Activated T-helper 1 cell treated with anti-CD3 and anti-CD28 coated beads, Interleukin-12 subunit alpha, Interleukin-12 subunit beta, Interleukin-2, Interleukin-4 antibody, amounts not matched to agents 30 ng/mL and 10 ng/mL and 1 ng/mL, durations not matched to agents 14 hours and 24 hours and 36 hours (primary cell): ENCODE measurements at regions not wholly inside any gene's neighbourhood (a gene's known extent, or its start where the extent isn't known, plus 50 kb on each side); places are given as distances from the start of the nearest gene placed in this dataset.

Experiments
- DNase-seq: peaks from one replicate; pipeline ENCODE4 v3.0.0; 2021; ENCODE audit warnings: low spot score
- H3K27ac Mint-ChIP-seq: one replicate; pipeline ENCODE4 v1.8.0; 2021; ENCODE audit warnings: mild to moderate bottlenecking, mixed read lengths
- H3K27me3 Mint-ChIP-seq: one replicate; pipeline ENCODE4 v1.8.0; 2022; ENCODE audit warnings: mild to moderate bottlenecking, moderate library complexity, mixed read lengths; ENCODE audit not compliant: insufficient read depth
- H3K36me3 Mint-ChIP-seq: one replicate; pipeline ENCODE4 v1.8.0; 2021; ENCODE audit warnings: low read depth, mixed read lengths
- H3K4me1 Mint-ChIP-seq: one replicate; pipeline ENCODE4 v1.8.0; 2021; ENCODE audit warnings: low read depth, mixed read lengths
- H3K4me3 Mint-ChIP-seq: one replicate; pipeline ENCODE4 v1.8.0; 2021; ENCODE audit warnings: mild to moderate bottlenecking, moderate library complexity, mixed read lengths
- H3K9me3 Mint-ChIP-seq: one replicate; pipeline ENCODE4 v1.8.0; 2021; ENCODE audit warnings: mixed read lengths
- intact Hi-C: fragments of 100-400 bp; cut with micrococcal nuclease; formaldehyde crosslinking; loops from one replicate; pipeline ENCODE4 v1.15.1; 2024

- intact Hi-C loops = no loop called here
- no peaks in the 10 kb centered on the region for H3K9me3 Mint-ChIP-seq
These were observed 2084.5 kb downstream of the MRPL39 start for GRCh38 chr21:23522751-23523150.

GRCh38 chr21:23507501-23507900, 2099.8 kb downstream of the MRPL39 start:
- Mint-ChIP-seq H3K27me3 (no peaks in the 10 kb centered on the region), H3K27ac (no peak overlapping the region), H3K4me1 (no peaks in the 10 kb centered on the region), H3K9me3 (no peaks in the 10 kb centered on the region), H3K4me3 (no peak overlapping the region), H3K36me3 (no peaks in the 10 kb centered on the region)
- intact Hi-C loops = no loop called here
- no peak for DNase-seq

More at GRCh38 chr21:23522751-23523150, 2084.5 kb downstream of the MRPL39 start:
- Mint-ChIP-seq H3K27me3 (no peaks in the 10 kb centered on the region), H3K4me1 (no peaks in the 10 kb centered on the region), H3K36me3 (no peaks in the 10 kb centered on the region), H3K27ac (no peak overlapping the region), H3K4me3 (no peak overlapping the region)
- no peak for DNase-seq

- no peaks in the 10 kb centered on the region for H3K9me3 Mint-ChIP-seq
- no peak overlapping the region for H3K27ac Mint-ChIP-seq
- no peaks in the 10 kb centered on the region for H3K36me3 Mint-ChIP-seq
- intact Hi-C loops = no loop called here
- no peaks in the 10 kb centered on the region for H3K27me3 Mint-ChIP-seq
- no peaks in the 10 kb centered on the region for H3K4me1 Mint-ChIP-seq
- DNase-seq = no peak
- H3K4me3 Mint-ChIP-seq = no peak overlapping the region
These were observed 2110.6 kb downstream of the MRPL39 start for GRCh38 chr21:23496729-23497128.

GRCh38 chr21:23488245-23488644, 2119.0 kb downstream of the MRPL39 start:
- Mint-ChIP-seq H3K4me1 (no peaks in the 10 kb centered on the region), H3K27me3 (no peaks in the 10 kb centered on the region), H3K4me3 (no peak overlapping the region), H3K36me3 (no peaks in the 10 kb centered on the region), H3K9me3 (no peaks in the 10 kb centered on the region), H3K27ac (no peak overlapping the region)
- DNase-seq = no peak
- intact Hi-C loops = no loop called here

- Mint-ChIP-seq H3K36me3 (no peaks in the 10 kb centered on the region), H3K4me3 (no peak overlapping the region), H3K27ac (no peak overlapping the region), H3K4me1 (no peaks in the 10 kb centered on the region), H3K9me3 (no peaks in the 10 kb centered on the region), H3K27me3 (no peaks in the 10 kb centered on the region)
- intact Hi-C loops = no loop called here
- DNase-seq = no peak
These were observed 2126.6 kb downstream of the MRPL39 start for GRCh38 chr21:23480591-23481270.

- H3K4me3 Mint-ChIP-seq = no peak overlapping the region
- H3K27me3 Mint-ChIP-seq = no peaks in the 10 kb centered on the region
- no peaks in the 10 kb centered on the region for H3K4me1 Mint-ChIP-seq
- no peaks in the 10 kb centered on the region for H3K36me3 Mint-ChIP-seq
- H3K27ac Mint-ChIP-seq = no peak overlapping the region
- H3K9me3 Mint-ChIP-seq = no peaks in the 10 kb centered on the region
- no peak for DNase-seq
- intact Hi-C loops = no loop called here
These were observed 2128.9 kb downstream of the MRPL39 start for GRCh38 chr21:23478381-23478780.

- H3K4me1 Mint-ChIP-seq = no peaks in the 10 kb centered on the region
- intact Hi-C loops = no loop called here
- H3K9me3 Mint-ChIP-seq = no peaks in the 10 kb centered on the region
- no peak for DNase-seq
- no peak overlapping the region for H3K27ac Mint-ChIP-seq
- no peak overlapping the region for H3K4me3 Mint-ChIP-seq
- H3K36me3 Mint-ChIP-seq = no peaks in the 10 kb centered on the region
- H3K27me3 Mint-ChIP-seq = no peaks in the 10 kb centered on the region
These were observed 2131.7 kb downstream of the MRPL39 start for GRCh38 chr21:23475281-23476219.

GRCh38 chr21:23471877-23472276, 2135.4 kb downstream of the MRPL39 start:
- Mint-ChIP-seq H3K36me3 (no peaks in the 10 kb centered on the region), H3K4me3 (no peak overlapping the region), H3K27ac (no peak overlapping the region), H3K9me3 (no peaks in the 10 kb centered on the region), H3K27me3 (no peaks in the 10 kb centered on the region), H3K4me1 (no peaks in the 10 kb centered on the region)
- intact Hi-C loops = no loop called here
- DNase-seq = no peak

- no peak for DNase-seq
- no peak overlapping the region for H3K4me3 Mint-ChIP-seq
- no peaks in the 10 kb centered on the region for H3K4me1 Mint-ChIP-seq
- no peaks in the 10 kb centered on the region for H3K9me3 Mint-ChIP-seq
- no peak overlapping the region for H3K27ac Mint-ChIP-seq
- no peaks in the 10 kb centered on the region for H3K27me3 Mint-ChIP-seq
- no peaks in the 10 kb centered on the region for H3K36me3 Mint-ChIP-seq
- intact Hi-C loops = no loop called here
These were observed 2143.9 kb downstream of the MRPL39 start for GRCh38 chr21:23463365-23463764.

- H3K36me3 Mint-ChIP-seq = no peaks in the 10 kb centered on the region
- no peak for DNase-seq
- intact Hi-C loops = no loop called here
- H3K9me3 Mint-ChIP-seq = no peaks in the 10 kb centered on the region
- no peak overlapping the region for H3K27ac Mint-ChIP-seq
- no peak overlapping the region for H3K4me3 Mint-ChIP-seq
- no peaks in the 10 kb centered on the region for H3K4me1 Mint-ChIP-seq
- no peaks in the 10 kb centered on the region for H3K27me3 Mint-ChIP-seq
These were observed 2151.6 kb downstream of the MRPL39 start for GRCh38 chr21:23455676-23456075.

GRCh38 chr21:23452384-23453083, 2154.7 kb downstream of the MRPL39 start:
- H3K36me3 Mint-ChIP-seq = no peaks in the 10 kb centered on the region
- no peak overlapping the region for H3K27ac Mint-ChIP-seq
- H3K4me1 Mint-ChIP-seq = no peaks in the 10 kb centered on the region
- DNase-seq = no peak
- intact Hi-C loops = no loop called here
- H3K9me3 Mint-ChIP-seq = no peaks in the 10 kb centered on the region
- no peak overlapping the region for H3K4me3 Mint-ChIP-seq
- no peaks in the 10 kb centered on the region for H3K27me3 Mint-ChIP-seq

GRCh38 chr21:23445307-23445706, 2162.0 kb downstream of the MRPL39 start:
- no peak overlapping the region for H3K4me3 Mint-ChIP-seq
- no peaks in the 10 kb centered on the region for H3K36me3 Mint-ChIP-seq
- no peaks in the 10 kb centered on the region for H3K27me3 Mint-ChIP-seq
- no peaks in the 10 kb centered on the region for H3K9me3 Mint-ChIP-seq
- no peaks in the 10 kb centered on the region for H3K4me1 Mint-ChIP-seq
- no peak overlapping the region for H3K27ac Mint-ChIP-seq
- DNase-seq = no peak
- intact Hi-C loops = no loop called here

GRCh38 chr21:23438081-23438480, 2169.2 kb downstream of the MRPL39 start:
- no peak for DNase-seq
- no peaks in the 10 kb centered on the region for H3K9me3 Mint-ChIP-seq
- no peaks in the 10 kb centered on the region for H3K27me3 Mint-ChIP-seq
- H3K4me1 Mint-ChIP-seq = no peaks in the 10 kb centered on the region
- no peak overlapping the region for H3K4me3 Mint-ChIP-seq
- intact Hi-C loops = no loop called here
- no peak overlapping the region for H3K27ac Mint-ChIP-seq
- no peaks in the 10 kb centered on the region for H3K36me3 Mint-ChIP-seq
